K562 (cell line): ENCODE measurements at regions not wholly inside any gene's neighbourhood (a gene's known extent, or its start where the extent isn't known, plus 50 kb on each side); places are given as distances from the start of the nearest gene placed in this dataset.
A peak's percentile ranks its signal among the peaks of the same experiment; 100 is the strongest.

ENCODE experiments used
- CBX8 ChIP-seq: fragments of 200-600 bp; sonication (generic); IDR thresholded peaks from 2 replicates; pipeline ENCODE4 v1.6.1; 2012; ENCODE audit warnings: borderline replicate concordance, mixed run types, low read depth, mild to moderate bottlenecking, moderate library complexity, mixed read lengths, low read length, control low read depth, inconsistent platforms; ENCODE audit not compliant: poor library complexity, severe bottlenecking; ENCODE audit errors: extremely low read depth
- CCAR2 ChIP-seq: fragments of 200-400 bp; formaldehyde crosslinking; IDR thresholded peaks from 2 replicates; pipeline ENCODE4 v1.6.1; 2017; ENCODE audit warnings: mild to moderate bottlenecking, low read depth, low read length
- GTF2A2 ChIP-seq: IDR thresholded peaks from 2 replicates; pipeline ENCODE4 v1.6.1; 2016; ENCODE audit warnings: mild to moderate bottlenecking, missing genetic modification characterization, missing compliant biosample characterization
- JUND ChIP-seq, 2 experiments: IDR thresholded peaks; 2 replicates in 1 of 2; 3 replicates in 1 of 2; pipeline ENCODE4 v1.6.1; 2011; ENCODE audit warnings: borderline replicate concordance in 2 of 2, low read depth in 2 of 2, low read length in 2 of 2, improper control_type of control experiment in 1 of 2, missing biosample characterization in 1 of 2, missing genetic modification characterization in 1 of 2, missing genetic modification reagents in 1 of 2
- KAT2B ChIP-seq: IDR thresholded peaks from one replicate; pipeline ENCODE4 v1.6.1; 2012; ENCODE audit warnings: low read depth, mild to moderate bottlenecking, control low read depth, inconsistent platforms, low read length, moderate library complexity
- LARP7 ChIP-seq: fragments of 450-650 bp; IDR thresholded peaks from 2 replicates; pipeline ENCODE4 v1.6.1; 2016
- MAFF ChIP-seq: IDR thresholded peaks from 2 replicates; pipeline ENCODE4 v1.6.1; 2012; ENCODE audit warnings: low read length, improper control_type of control experiment
- MAX ChIP-seq: sonication (generic); formaldehyde crosslinking; IDR thresholded peaks from 2 replicates; pipeline ENCODE4 v1.9.0; 2022; ENCODE audit warnings: mild to moderate bottlenecking, missing genetic modification reagents
- MCM3 ChIP-seq: fragments of 450-650 bp; IDR thresholded peaks from 2 replicates; pipeline ENCODE4 v1.6.1; 2016
- MIER1 ChIP-seq: fragments of 450-650 bp; IDR thresholded peaks from 2 replicates; pipeline ENCODE4 v1.6.1; 2016; ENCODE audit warnings: antibody characterized with exemption, mild to moderate bottlenecking, low read depth
- MXI1 ChIP-seq: IDR thresholded peaks from 2 replicates; pipeline ENCODE4 v1.6.1; 2011; ENCODE audit warnings: low read depth, mild to moderate bottlenecking, improper control_type of control experiment, low read length
- NCOA6 ChIP-seq: fragments of 450-650 bp; IDR thresholded peaks from 2 replicates; pipeline ENCODE4 v1.6.1; 2017; ENCODE audit warnings: mild to moderate bottlenecking
- NFE2 ChIP-seq: IDR thresholded peaks from 2 replicates; pipeline ENCODE4 v1.6.1; 2014; ENCODE audit warnings: antibody characterized with exemption, low read depth
- PHB ChIP-seq: fragments of 250-450 bp; sonication (Bioruptor Pico); IDR thresholded peaks from 2 replicates; pipeline ENCODE4 v1.5.0; 2021
- PHF21A ChIP-seq: fragments of 450-650 bp; IDR thresholded peaks from 2 replicates; pipeline ENCODE4 v1.6.1; 2017; ENCODE audit warnings: low read depth, borderline replicate concordance
- PHTF2 ChIP-seq: fragments of 250-450 bp; sonication (Bioruptor Pico); IDR thresholded peaks from 2 replicates; pipeline ENCODE4 v1.5.0; 2021; ENCODE audit warnings: mild to moderate bottlenecking
- RBM34 ChIP-seq: fragments of 200-400 bp; formaldehyde crosslinking; IDR thresholded peaks from 2 replicates; pipeline ENCODE4 v1.6.1; 2018; ENCODE audit warnings: low read length, borderline replicate concordance; ENCODE audit not compliant: insufficient read depth
- SLC30A9 ChIP-seq: fragments of 250-450 bp; sonication (Bioruptor Pico); IDR thresholded peaks from 2 replicates; pipeline ENCODE4 v1.8.0; 2022; ENCODE audit warnings: mild to moderate bottlenecking, moderate library complexity
- STAG1 ChIP-seq: sonication (generic); formaldehyde crosslinking; IDR thresholded peaks from 2 replicates; pipeline ENCODE4 v1.5.0; 2020; ENCODE audit warnings: missing genetic modification reagents, borderline replicate concordance
- U2AF2 ChIP-seq: fragments of 200-400 bp; formaldehyde crosslinking; optimal IDR thresholded peaks from 2 replicates; pipeline ENCODE3; 2017; ENCODE audit warnings: low read depth, mild to moderate bottlenecking, low read length
- WHSC1 ChIP-seq: IDR thresholded peaks from one replicate; pipeline ENCODE4 v1.6.1; 2012; ENCODE audit warnings: low read length, control low read depth, inconsistent platforms
- TF ChIP-seq, protein P1 (sequence below): sonication (generic); formaldehyde crosslinking; IDR thresholded peaks from 2 replicates; pipeline ENCODE4 v1.8.1; 2023; ENCODE audit warnings: mild to moderate bottlenecking, missing genetic modification reagents
- TF ChIP-seq, protein P2 (sequence below): fragments of 250-450 bp; sonication (Bioruptor Pico); IDR thresholded peaks from 2 replicates; pipeline ENCODE4 v1.8.0; 2021; ENCODE audit warnings: borderline replicate concordance, mild to moderate bottlenecking, moderate library complexity; ENCODE audit not compliant: poor library complexity, severe bottlenecking

GRCh38 chr2:145595296-145595695, 1075.4 kb upstream of the ZEB2 start (continued):
- TF ChIP-seq, protein P1, sequence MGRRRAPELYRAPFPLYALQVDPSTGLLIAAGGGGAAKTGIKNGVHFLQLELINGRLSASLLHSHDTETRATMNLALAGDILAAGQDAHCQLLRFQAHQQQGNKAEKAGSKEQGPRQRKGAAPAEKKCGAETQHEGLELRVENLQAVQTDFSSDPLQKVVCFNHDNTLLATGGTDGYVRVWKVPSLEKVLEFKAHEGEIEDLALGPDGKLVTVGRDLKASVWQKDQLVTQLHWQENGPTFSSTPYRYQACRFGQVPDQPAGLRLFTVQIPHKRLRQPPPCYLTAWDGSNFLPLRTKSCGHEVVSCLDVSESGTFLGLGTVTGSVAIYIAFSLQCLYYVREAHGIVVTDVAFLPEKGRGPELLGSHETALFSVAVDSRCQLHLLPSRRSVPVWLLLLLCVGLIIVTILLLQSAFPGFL: no peak
- TF ChIP-seq CBX8: no peak
- TF ChIP-seq RBM34: no peak
- TF ChIP-seq PHF21A: no peak
- TF ChIP-seq CCAR2: no peak
- no peak for TF ChIP-seq STAG1 (CRISPR knock-in tag)
- no peak for TF ChIP-seq U2AF2
- no peak for TF ChIP-seq KAT2B
- TF ChIP-seq MAX (CRISPR knock-in tag): no peak
- TF ChIP-seq WHSC1: no peak
- no peak for TF ChIP-seq MIER1
- no peak for TF ChIP-seq LARP7
- no peak for TF ChIP-seq NCOA6
- no peak for TF ChIP-seq SLC30A9 (CRISPR knock-in tag)
- no peak for TF ChIP-seq JUND (IDR thresholded peaks at IDR 0.05; ENCODE audit: borderline replicate concordance, low read depth, low read length)
- no peak for TF ChIP-seq JUND (tag; IDR thresholded peaks at IDR 0.05; ENCODE audit: borderline replicate concordance, low read depth, low read length)
- TF ChIP-seq NFE2: peak; percentile 80
- TF ChIP-seq PHB (CRISPR knock-in tag): no peak
- TF ChIP-seq, protein P2, sequence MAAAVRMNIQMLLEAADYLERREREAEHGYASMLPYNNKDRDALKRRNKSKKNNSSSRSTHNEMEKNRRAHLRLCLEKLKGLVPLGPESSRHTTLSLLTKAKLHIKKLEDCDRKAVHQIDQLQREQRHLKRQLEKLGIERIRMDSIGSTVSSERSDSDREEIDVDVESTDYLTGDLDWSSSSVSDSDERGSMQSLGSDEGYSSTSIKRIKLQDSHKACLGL: no peak
- TF ChIP-seq MAFF: peak; percentile 35; the same call in 1 of the 2 replicates
- TF ChIP-seq PHTF2 (CRISPR knock-in tag): no peak
- TF ChIP-seq MXI1: no peak
- TF ChIP-seq MCM3: no peak
- no peak for TF ChIP-seq GTF2A2
